Subcutaneous abdominal adipose tissue (tissue), 5 donors: ENCODE measurements at regions not wholly inside any gene's neighbourhood (a gene's known extent, or its start where the extent isn't known, plus 50 kb on each side); places are given as distances from the start of the nearest gene placed in this dataset.
"Not testable (repeated sequence)": the region's sequence is repeated elsewhere in the genome, so short reads cannot be mapped to it uniquely, and the experiment has no call there.

Source experiments
- H3K27ac ChIP-seq: one replicate; pipeline ENCODE4 v1.7.0; 2013; ENCODE audit warnings: low read depth, mild to moderate bottlenecking, inconsistent platforms, low read length, moderate library complexity
- H3K27me3 ChIP-seq, 5 donors: one replicate each; pipeline ENCODE4 v1.7.0; 2013; ENCODE audit warnings: low read length in 5 of 5, inconsistent platforms in 1 of 5; ENCODE audit not compliant: control insufficient read depth in 5 of 5, insufficient read depth in 4 of 5
- H3K36me3 ChIP-seq, 5 donors: one replicate each; pipeline ENCODE4 v1.7.0; 2013; ENCODE audit warnings: low read length in 5 of 5; ENCODE audit not compliant: control insufficient read depth in 5 of 5, insufficient read depth in 5 of 5
- H3K4me1 ChIP-seq, 5 donors: one replicate each; pipeline ENCODE4 v1.7.0; 2013; ENCODE audit warnings: low read length in 5 of 5, mild to moderate bottlenecking in 3 of 5, moderate library complexity in 1 of 5; ENCODE audit not compliant: control insufficient read depth in 5 of 5, insufficient read depth in 5 of 5
- H3K4me3 ChIP-seq, 5 donors: one replicate each; pipeline ENCODE4 v1.7.0; 2013; ENCODE audit warnings: low read length in 5 of 5, low read depth in 1 of 5
- H3K9ac ChIP-seq, 5 donors: one replicate each; pipeline ENCODE4 v1.7.0; 2013; ENCODE audit warnings: low read length in 5 of 5, mild to moderate bottlenecking in 4 of 5, moderate library complexity in 3 of 5
- H3K9me3 ChIP-seq, 5 donors: one replicate each; pipeline ENCODE4 v1.7.0; 2013; ENCODE audit warnings: low read length in 5 of 5; ENCODE audit not compliant: control insufficient read depth in 5 of 5
- donor health status: healthy.
- donor health status: healthy.
- donor health status: healthy.
- donor health status: healthy.
- donor health status: healthy.

- not testable (repeated sequence) for H3K4me3 ChIP-seq, H3K27me3 ChIP-seq, H3K9me3 ChIP-seq, H3K27ac ChIP-seq, H3K9ac ChIP-seq, H3K36me3 ChIP-seq, H3K4me1 ChIP-seq
These were observed 103.3 kb upstream of the VOPP1 start for GRCh38 chr7:55675589-55675988.

GRCh38 chr7:55673525-55673924, 101.2 kb upstream of the VOPP1 start:
- not testable (repeated sequence) for H3K9me3 ChIP-seq, H3K4me3 ChIP-seq, H3K36me3 ChIP-seq, H3K9ac ChIP-seq, H3K27me3 ChIP-seq, H3K27ac ChIP-seq, H3K4me1 ChIP-seq

DNA sequence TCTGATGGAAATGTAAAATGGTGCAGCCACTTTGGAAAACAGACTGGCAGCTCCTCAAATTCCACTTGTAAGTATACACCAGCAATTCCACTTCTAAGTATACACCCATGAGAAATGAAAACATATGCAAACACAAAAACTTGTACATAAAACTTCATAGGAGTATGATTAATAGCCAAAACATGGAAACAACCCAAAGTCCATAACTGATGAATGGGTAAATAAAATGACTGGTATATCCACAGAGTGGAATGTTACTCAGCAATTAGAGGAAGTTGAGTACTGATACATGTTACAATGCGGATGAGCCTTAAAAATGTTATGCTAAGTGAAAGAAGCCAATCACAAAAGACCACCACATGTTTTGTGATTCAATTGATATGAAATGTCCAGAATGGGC, 99.8 kb upstream of the VOPP1 start:
- not testable (repeated sequence) for H3K4me1 ChIP-seq, H3K4me3 ChIP-seq, H3K36me3 ChIP-seq, H3K27ac ChIP-seq, H3K27me3 ChIP-seq, H3K9me3 ChIP-seq, H3K9ac ChIP-seq

- Histone ChIP-seq H3K9ac (no peak overlapping the region), H3K27me3 (no peaks in the 10 kb centered on the region), H3K4me1 (no peaks in the 10 kb centered on the region), H3K27ac (no peak overlapping the region), H3K9me3 (no peaks in the 10 kb centered on the region), H3K36me3 (no peaks in the 10 kb centered on the region), H3K4me3 (no peak overlapping the region)
These were observed 85.4 kb upstream of the VOPP1 start for GRCh38 chr7:55657654-55658053.

GRCh38 chr7:55651057-55651456, 78.8 kb upstream of the VOPP1 start:
- Histone ChIP-seq H3K4me3 (no peak overlapping the region), H3K27me3 (peaks cover 0 to 2% (median 0%) of the 10 kb centered on the region in 5 donors)

GRCh38 chr7:55649238-55649637, 76.9 kb upstream of the VOPP1 start:
- Histone ChIP-seq H3K36me3 (no peaks in the 10 kb centered on the region), H3K9ac (no peak overlapping the region), H3K27me3 (peaks cover 0 to 8% (median 0%) of the 10 kb centered on the region in 5 donors), H3K27ac (no peak overlapping the region), H3K4me3 (no peak overlapping the region), H3K9me3 (no peaks in the 10 kb centered on the region), H3K4me1 (no peaks in the 10 kb centered on the region)

More at GRCh38 chr7:55651057-55651456, 78.8 kb upstream of the VOPP1 start:
- H3K27ac ChIP-seq: no peak overlapping the region
- no peaks in the 10 kb centered on the region for H3K9me3 ChIP-seq
- H3K9ac ChIP-seq: no peak overlapping the region
- no peaks in the 10 kb centered on the region for H3K4me1 ChIP-seq
- no peaks in the 10 kb centered on the region for H3K36me3 ChIP-seq

GRCh38 chr7:55644567-55644966, 72.3 kb upstream of the VOPP1 start:
- Histone ChIP-seq H3K4me1 (peaks cover 0 to 3% (median 0%) of the 10 kb centered on the region in 5 donors), H3K27ac (no peak overlapping the region), H3K9ac (no peak overlapping the region), H3K4me3 (no peak overlapping the region), H3K9me3 (peaks cover 0 to 2% (median 0%) of the 10 kb centered on the region in 5 donors), H3K36me3 (no peaks in the 10 kb centered on the region), H3K27me3 (peaks cover 0 to 8% (median 0%) of the 10 kb centered on the region in 5 donors)

GRCh38 chr7:55642266-55642665, 70.0 kb upstream of the VOPP1 start:
- Histone ChIP-seq H3K27ac (no peak overlapping the region), H3K4me1 (peaks cover 0 to 3% (median 0%) of the 10 kb centered on the region in 5 donors), H3K9me3 (peaks cover 0 to 2% (median 0%) of the 10 kb centered on the region in 5 donors), H3K36me3 (no peaks in the 10 kb centered on the region), H3K27me3 (peaks cover 0 to 8% (median 0%) of the 10 kb centered on the region in 5 donors), H3K4me3 (no peak overlapping the region), H3K9ac (no peak overlapping the region)

- Histone ChIP-seq H3K9me3 (peaks cover 0 to 2% (median 0%) of the 10 kb centered on the region in 5 donors), H3K4me1 (peaks cover 0 to 3% (median 0%) of the 10 kb centered on the region in 5 donors), H3K4me3 (no peak overlapping the region), H3K27me3 (peaks cover 0 to 8% (median 0%) of the 10 kb centered on the region in 5 donors), H3K36me3 (no peaks in the 10 kb centered on the region), H3K9ac (no peak overlapping the region), H3K27ac (no peak overlapping the region)
These were observed 69.5 kb upstream of the VOPP1 start for GRCh38 chr7:55641811-55642210.

DNA sequence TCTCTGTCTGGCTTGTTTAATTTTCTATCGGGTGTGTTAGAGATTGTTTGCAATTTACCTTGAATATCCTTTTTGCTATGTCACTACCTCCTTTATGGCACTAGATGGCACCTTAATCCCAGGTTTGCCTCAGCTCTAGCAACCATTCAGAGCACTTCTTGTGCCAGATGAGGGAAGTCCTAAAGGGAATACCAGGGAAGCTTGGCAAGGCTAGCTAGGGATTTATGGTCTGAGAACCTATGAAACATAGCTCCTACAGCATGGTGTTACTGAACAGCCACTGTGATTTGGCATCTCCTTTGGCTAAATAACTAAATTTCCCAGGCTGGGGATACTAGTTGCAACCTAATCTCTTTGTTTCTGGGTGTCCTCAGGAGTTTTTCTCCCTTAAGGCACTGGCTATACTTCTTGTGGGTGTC, 69.0 kb upstream of the VOPP1 start:
- Histone ChIP-seq H3K27me3 (peaks cover 0 to 8% (median 0%) of the 10 kb centered on the region in 5 donors), H3K9me3 (peaks cover 0 to 2% (median 0%) of the 10 kb centered on the region in 5 donors), H3K36me3 (no peaks in the 10 kb centered on the region)

DNA sequence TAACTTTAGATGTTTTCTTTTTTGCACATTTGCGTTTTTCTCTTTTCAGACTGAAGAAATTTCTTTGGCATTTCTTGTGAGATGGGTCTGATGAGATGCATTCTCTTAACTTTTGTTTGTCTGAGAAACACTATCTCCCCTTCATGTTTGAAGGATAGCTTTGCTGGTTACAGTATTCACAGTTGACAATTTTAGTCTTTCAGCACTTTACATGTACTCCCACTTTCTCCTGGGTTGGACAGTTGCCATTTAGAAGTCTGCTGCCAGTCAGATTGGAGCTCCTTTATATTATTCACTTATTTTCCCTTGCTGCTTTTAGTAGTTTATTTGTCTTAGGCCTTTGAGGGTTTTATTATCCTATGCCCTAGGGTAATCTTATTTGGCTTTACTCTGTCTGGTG, 67.3 kb upstream of the VOPP1 start:
- peaks cover 0 to 2% (median 0%) of the 10 kb centered on the region in 5 donors for H3K9me3 ChIP-seq
- H3K4me1 ChIP-seq: peaks cover 0 to 3% (median 0%) of the 10 kb centered on the region in 5 donors
- no peaks in the 10 kb centered on the region for H3K36me3 ChIP-seq

More for the DNA sequence above, 69.0 kb upstream of the VOPP1 start:
- no peak overlapping the region for H3K4me3 ChIP-seq
- H3K27ac ChIP-seq: no peak overlapping the region
- no peak overlapping the region for H3K9ac ChIP-seq
- H3K4me1 ChIP-seq: peaks cover 0 to 3% (median 0%) of the 10 kb centered on the region in 5 donors

More for the DNA sequence above, 67.3 kb upstream of the VOPP1 start:
- Histone ChIP-seq H3K9ac (no peak overlapping the region), H3K27ac (no peak overlapping the region), H3K27me3 (no peaks in the 10 kb centered on the region), H3K4me3 (no peak overlapping the region)
